LNCAP (cell line): ENCODE measurements at regions not wholly inside any gene's neighbourhood (a gene's known extent, or its start where the extent isn't known, plus 50 kb on each side); places are given as distances from the start of the nearest gene placed in this dataset.

Source experiments
- TF ChIP-seq, protein P1 (sequence below): fragments of 450-650 bp; IDR thresholded peaks from 2 replicates; pipeline ENCODE4 v1.5.1; 2017; ENCODE audit warnings: mild to moderate bottlenecking

DNA sequence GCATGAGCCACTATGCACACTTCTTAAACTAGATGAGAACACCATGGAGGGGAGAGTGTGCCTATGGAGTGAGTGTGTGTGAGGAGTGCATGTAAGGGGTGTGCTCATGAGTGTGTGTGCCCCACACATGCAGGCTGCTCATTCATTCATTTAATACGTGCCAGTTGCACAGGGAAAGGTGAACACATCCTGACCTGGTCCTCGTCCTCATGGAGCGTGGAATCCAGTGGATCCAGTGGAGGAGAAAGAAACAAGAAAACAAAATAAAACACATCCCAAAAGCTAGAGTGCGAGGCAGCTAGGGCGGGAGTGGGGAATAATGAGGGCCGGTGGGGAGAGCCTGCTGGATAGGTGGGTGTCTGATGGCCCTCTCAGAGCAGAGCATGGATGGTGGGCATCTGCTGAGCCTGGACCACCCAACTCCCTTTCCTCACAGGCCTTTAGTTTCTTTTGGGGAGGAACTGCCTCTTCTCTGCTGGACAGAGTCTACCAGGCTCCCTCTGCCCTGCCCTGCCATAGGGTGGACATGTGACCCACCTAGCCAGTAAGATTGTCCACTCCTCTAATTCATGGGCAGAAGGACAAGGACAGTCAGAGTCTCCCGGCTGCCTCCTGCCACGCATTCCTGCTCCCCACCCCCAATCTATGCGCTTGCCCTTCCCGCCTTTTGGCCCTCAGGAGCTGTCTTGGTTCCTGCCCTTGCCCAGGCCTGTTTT lies 204.3 kb downstream of the RAB11FIP4 start:
- TF ChIP-seq, protein P1, sequence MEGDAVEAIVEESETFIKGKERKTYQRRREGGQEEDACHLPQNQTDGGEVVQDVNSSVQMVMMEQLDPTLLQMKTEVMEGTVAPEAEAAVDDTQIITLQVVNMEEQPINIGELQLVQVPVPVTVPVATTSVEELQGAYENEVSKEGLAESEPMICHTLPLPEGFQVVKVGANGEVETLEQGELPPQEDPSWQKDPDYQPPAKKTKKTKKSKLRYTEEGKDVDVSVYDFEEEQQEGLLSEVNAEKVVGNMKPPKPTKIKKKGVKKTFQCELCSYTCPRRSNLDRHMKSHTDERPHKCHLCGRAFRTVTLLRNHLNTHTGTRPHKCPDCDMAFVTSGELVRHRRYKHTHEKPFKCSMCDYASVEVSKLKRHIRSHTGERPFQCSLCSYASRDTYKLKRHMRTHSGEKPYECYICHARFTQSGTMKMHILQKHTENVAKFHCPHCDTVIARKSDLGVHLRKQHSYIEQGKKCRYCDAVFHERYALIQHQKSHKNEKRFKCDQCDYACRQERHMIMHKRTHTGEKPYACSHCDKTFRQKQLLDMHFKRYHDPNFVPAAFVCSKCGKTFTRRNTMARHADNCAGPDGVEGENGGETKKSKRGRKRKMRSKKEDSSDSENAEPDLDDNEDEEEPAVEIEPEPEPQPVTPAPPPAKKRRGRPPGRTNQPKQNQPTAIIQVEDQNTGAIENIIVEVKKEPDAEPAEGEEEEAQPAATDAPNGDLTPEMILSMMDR = no peak

DNA sequence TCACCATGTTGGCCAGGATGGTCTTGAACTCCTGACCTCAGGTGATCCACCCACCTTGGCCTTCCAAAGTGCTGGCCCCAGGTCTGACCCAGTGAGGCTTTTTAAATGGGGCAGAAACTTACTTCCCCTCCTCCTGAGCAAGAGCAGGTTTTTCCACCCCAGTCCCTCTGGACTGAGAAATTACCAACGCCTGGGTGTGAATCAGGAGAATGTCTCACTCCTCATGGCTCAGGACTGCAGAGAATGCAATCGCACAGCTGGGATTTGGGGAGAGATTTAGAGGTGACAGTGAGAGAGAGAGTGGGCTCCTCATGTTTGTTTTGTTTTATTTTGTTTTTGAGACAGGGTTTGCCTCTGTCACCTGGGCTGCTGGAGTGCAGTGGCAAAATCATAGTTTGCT lies 203.6 kb downstream of the RAB11FIP4 start:
- TF ChIP-seq, protein P1 = no peak

DNA sequence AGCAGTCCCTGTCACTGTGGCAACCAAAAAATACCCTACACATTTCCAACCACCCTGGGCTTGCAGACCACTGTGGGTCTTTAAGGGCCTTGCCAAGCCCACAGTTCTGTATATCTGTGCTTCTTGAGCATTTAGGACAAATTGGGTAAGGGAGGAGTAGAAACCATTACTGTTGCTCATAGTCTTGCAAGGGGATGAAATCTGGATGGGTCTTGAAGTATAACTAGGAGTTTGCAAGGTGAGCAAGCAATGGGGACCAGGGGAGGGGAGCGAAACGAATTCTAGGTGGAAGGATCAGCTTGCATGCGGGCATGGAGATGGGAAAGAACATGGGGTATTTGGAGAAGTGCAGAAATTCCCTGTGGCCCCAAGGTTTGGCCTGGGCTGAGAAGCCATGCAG lies 202.9 kb downstream of the RAB11FIP4 start:
- TF ChIP-seq, protein P1 = no peak

DNA sequence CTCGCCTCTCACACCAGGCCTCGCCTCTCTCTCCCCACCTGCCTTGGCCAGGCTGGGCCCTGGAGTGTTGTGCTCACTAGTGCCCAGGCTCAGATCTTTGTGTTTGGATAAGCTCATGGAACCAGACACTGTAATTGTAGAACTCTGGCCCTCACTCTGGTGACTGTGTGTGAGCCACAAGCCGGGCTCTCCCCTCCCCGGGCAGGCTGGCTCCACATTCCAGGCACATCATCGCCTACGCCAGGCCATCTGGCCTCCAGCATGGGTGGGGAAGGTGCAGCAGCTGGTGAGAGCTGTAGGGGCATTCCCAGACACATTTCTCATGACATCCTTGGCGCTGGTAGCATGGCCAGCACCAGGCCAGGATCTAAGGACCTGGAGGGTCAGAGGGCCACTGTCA lies 202.3 kb downstream of the RAB11FIP4 start:
- TF ChIP-seq, protein P1 = no peak

DNA sequence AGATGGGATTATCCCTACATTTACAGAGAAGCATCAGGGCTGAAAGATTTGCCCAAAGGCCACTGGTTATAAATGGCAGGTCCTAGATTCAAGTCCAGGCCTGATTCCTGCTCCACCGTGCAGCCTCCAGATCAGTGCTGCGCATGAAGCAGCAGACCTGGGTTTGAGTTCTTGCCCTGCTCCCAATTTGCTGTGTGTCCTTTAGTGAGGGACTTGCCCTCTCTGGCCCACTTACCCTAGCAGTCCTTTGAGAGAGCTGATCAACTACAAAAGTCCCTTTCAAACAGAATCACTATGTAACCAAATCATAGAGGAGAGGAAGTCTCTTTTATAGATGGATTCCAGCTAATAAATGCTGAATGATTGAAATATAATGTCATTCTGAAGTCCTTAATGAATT lies 200.4 kb downstream of the RAB11FIP4 start:
- TF ChIP-seq, protein P1 = no peak

DNA sequence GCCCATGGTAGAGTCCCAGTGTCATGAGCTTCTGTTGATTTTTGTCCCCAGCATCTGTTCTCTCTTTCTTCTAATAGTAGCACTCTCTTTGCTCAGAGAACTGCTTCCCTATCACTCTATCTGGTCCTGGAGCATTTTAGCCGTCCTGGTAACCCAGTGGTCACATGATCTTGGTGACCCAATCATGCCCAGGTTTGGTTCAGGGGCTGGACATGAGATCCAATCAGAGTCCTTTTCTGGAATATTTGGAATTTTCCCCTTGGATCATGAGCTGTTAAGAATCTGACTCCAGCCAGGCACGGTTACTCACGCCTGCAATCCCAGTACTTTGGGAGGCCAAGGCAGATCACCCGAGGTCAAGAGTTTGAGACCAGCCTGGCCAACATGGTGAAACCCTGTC lies 197.0 kb downstream of the RAB11FIP4 start:
- TF ChIP-seq, protein P1 = no peak

DNA sequence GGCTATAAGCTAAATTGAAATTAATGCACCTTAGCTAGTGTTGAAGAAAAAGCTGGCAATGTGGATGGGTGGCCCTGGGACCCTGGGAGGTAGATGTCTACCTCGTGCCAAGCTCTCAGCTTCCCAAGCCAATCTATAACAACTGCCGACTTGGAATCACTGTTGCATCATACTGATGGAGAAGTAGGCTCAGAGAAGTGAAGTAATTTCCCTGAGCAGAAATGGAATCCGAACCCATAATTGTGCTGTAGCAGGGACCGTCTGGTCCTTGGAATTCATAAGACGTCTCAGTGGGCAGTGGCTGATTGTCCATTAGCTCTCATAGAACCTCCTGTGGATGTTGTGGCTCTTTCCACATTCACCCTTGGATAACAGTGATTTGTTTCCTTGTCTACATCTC lies 196.6 kb downstream of the RAB11FIP4 start:
- TF ChIP-seq, protein P1 = no peak
